Stimulated activated naive CD4-positive, alpha-beta T cell treated with Interleukin-2 at 50 U/mL for 16 hours (primary cell): ENCODE measurements at regions not wholly inside any gene's neighbourhood (a gene's known extent, or its start where the extent isn't known, plus 50 kb on each side); places are given as distances from the start of the nearest gene placed in this dataset.
"Not testable (repeated sequence)": the region's sequence is repeated elsewhere in the genome, so short reads cannot be mapped to it uniquely, and the experiment has no call there.

Experiments used
- DNase-seq: peaks from one replicate; lab custom pipeline; 2025; lab: John Stamatoyannopoulos, UW

DNA sequence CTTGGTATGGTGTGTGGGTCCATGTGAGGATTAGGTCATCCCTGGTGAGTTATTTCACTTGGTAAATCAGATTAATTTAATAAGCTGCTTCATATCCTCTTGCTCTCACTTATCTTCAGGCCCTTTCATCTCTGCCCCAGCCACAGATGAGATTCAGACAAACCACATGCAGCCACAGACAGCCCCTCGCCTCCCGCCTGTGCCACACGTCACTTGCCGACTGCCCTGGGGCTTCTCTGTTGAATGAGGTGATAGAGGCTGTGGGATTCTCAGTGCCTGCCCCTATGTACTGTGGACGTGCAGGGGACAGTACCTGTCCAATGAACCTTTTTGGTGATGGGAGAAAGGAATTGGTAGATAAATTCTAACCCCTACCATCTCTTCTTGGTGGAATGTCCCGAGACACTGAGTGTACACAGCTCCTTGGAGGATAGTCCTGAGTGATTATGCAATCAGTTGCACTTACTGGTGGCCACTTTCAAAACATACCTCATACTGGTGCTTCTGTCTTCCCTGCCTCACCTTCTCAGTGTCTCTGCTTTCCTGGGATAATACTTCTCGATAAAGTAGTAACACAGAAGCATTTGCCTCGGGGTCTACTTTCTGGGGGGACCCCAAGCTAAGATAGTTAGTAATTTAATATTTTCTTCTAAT is 248.7 kb downstream of the TTC6 start:
- no peak for DNase-seq

GRCh38 chr14:37844614-37845013 is 249.2 kb downstream of the TTC6 start:
- no peak for DNase-seq

DNA sequence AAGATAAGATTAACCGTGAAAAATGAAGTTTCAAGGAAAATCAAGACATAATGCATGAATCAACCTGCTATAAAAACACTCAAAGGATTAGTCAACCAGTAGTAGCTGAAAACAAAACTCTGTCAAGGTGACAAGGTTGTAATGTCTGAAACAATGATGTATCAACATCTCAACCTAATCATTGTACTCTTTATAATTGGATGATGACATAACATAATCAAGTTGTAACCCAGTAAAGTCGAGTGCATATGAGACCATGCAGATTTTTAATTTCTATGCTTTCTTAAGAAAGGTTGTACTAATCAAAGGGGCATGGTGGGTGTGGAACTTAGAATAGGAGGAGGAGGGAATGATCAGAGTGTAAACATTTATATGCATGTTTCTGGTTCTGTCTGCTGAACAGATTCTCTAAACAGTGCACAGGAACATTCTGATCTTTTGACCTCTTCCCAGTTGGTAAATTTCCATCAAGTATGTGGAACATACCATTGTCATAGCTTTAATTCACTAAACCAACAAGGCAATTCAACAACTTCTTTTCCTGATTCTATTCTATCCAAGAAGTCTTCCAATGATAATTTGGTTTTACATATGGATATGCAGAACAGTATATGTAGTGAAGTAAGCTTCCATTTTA is 253.7 kb downstream of the TTC6 start:
- DNase-seq: no peak

GRCh38 chr14:37851054-37851453 is 255.6 kb downstream of the TTC6 start:
- DNase-seq: no peak

DNA sequence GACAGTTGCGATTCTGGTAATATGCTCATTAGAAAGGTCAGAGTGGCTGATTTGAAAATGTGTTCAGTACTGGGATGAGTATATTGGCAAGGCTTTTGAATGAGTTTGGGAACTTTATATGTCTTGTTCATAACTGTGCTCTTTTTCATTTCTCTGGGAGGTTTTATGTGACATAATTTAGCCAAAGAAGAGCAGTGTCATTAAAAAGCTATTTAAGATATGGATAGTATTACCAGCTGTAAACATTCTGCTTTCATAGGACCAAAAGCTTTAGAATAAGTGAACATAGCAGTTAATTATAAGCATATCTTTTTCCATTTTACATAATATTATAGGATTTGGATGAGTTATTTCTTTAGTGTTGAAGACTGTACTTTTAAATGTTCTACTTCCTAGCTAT is 260.4 kb downstream of the TTC6 start:
- DNase-seq: no peak

DNA sequence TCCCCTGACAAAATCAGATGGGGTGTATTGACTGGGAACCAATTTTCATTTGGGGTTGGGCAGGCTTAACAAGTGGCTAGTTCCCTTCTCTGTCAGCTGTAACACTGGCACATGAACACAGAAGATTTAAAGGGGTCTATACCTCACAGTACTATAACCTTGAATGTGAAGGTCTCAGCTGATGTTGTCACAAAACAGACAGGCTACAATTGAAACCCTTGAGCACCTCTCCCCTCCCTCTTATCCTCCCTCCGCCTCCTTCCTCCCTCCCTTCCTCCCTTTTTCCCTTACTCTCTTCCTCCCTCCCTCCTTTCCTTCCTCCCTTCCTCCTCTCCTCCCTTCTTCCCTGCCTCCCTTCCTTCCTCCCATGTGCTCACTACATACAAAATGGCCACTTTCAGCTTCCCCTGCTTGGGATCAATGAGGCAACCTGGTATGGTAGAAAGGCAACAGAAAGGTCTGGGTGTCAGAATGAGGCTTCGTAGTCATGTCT is 262.4 kb downstream of the TTC6 start:
- no peak for DNase-seq

GRCh38 chr14:37858733-37859132 is 263.3 kb downstream of the TTC6 start:
- DNase-seq: no peak

GRCh38 chr14:37859177-37859576 is 263.7 kb downstream of the TTC6 start:
- DNase-seq: no peak

- no peak for DNase-seq
These were observed 266.8 kb downstream of the TTC6 start for GRCh38 chr14:37862263-37862662.

DNA sequence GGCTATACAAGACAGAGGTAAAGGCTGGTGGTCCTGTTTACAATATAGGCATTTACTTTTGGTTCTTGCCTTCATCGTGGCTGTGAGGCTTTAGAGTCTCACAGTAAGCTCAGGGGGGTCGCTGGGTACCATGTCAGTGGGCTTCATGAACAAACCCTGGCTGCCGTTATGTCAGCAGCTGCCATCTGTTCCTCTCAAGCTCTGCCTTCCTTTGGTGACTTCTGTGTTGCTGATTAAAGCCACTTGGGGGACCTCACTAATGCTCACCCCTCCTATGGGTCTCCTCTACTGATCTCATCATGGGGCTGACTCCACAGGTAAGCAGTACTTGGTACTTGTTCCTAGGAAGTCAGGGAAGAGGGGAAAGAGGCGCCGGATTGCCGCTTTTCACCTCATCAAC is 268.7 kb downstream of the TTC6 start:
- no peak for DNase-seq

- DNase-seq: no peak
These were observed 269.7 kb downstream of the TTC6 start for GRCh38 chr14:37864861-37865718.

GRCh38 chr14:37865719-37866549 is 270.5 kb downstream of the TTC6 start:
- DNase-seq: no peak

DNA sequence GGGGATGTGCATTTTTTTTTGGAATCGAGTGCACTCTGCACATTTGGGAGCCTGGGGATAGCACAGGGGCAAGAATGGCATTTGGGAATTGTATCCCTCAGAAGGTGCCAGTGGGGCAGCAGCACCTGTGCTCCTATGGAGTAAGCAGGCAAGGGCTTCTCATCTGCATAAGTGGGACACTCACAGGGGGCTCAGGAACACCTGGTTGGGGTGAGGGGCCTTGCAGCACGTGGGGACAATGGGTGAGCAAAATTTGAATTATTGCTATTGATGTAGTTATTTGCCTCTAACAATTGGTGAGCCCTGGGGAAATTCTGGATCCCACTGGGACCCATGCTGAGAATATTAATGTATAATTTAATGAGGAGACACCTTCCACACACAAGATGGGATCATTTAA is 274.2 kb downstream of the TTC6 start:
- DNase-seq: no peak

DNA sequence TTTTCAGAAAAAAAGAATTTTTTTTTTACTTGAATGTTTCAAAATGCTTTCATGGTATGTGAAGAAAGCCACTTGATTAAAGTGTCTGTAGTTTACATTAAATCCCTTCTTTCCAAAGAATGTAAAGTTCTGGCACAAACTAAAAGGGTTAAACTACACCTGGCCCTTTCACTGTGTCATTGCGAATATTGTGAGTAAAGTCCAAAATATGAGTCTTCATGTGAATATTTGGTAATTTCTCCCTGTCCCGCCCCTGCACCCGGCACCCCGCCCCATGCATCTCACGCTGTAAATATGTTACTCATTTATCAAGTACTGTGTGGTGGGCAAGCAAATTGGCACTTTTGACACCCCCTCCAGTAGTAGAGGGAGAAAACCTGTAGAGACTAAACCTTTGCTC is 274.7 kb downstream of the TTC6 start:
- no peak for DNase-seq

- DNase-seq: no peak
These were observed 275.4 kb downstream of the TTC6 start for GRCh38 chr14:37870632-37871346.

GRCh38 chr14:37874065-37874428 is 278.6 kb downstream of the TTC6 start:
- DNase-seq: not testable (repeated sequence)

DNA sequence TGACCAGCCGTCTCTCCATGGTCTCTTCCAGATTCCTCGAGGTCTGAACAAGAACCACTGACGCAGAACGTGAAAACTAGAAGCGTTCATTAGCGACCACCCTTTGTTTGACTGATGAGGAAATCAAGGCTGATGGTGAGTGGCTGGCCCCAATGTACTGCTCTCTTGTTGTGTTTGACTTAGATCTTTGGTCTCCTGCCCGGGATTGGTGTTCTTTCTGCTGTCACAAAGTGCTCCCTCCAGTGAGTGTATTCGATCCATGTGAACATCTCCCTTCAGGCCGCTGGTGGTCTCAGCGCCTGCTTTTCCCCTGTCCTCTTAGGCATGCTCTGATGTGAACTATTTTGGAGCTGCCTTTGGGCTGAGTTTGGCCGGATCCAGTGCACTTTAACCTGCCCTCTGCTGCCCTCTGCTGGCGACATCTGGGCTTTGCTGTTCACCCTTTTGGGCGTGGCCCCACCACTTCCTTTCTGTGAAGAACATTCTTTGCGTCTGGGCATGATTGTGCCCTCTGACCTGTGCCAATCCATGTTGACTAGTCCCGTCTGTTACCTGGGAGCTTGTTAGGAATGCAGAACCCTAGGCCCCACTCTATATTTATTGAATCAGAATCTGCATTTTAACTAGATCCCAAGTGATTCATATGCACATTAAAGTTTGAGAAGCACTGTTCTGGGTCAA is 279.1 kb downstream of the TTC6 start:
- peak; percentile 55 for DNase-seq

DNA sequence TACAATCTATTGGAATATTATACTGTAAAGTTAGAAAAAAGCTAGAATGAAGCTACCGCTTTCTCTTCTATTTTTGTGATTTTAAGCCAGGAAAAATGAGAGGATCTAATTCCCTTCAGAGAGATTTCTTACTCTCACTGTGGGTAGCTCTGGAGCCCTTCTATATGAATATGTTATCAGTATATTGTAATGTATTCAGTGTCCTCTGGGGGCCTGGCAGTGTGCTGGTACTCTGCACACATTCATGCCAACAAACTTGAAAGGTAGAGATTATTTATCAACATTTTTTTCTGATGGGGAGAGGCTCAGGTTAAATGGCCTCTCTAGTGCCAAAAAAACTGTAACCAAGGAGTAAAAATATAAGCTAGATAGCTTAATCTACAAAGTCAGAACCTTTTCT is 292.8 kb downstream of the TTC6 start:
- no peak for DNase-seq

DNA sequence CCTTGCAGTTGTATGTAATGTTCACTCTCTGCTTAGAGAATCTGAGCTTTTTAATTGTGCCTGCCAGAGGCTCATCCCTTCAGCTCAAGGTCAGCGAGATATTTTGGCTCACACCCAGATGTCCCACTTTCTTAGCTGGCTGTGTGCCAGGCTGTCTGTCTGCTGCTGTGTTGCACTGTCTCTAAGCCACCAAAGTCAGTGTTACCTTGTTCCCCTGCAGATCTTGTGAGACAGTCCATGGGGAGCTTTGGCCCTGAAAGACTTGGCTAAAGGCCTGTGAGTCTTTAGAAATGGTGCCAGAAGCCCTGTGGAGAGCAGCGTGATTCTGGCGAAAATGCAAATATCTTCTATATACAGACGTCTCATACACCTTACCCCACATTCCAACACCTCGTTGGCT is 293.7 kb downstream of the TTC6 start:
- no peak for DNase-seq

GRCh38 chr14:37890095-37890494 is 294.7 kb downstream of the TTC6 start:
- DNase-seq: no peak

GRCh38 chr14:37891500-37891899 is 296.1 kb downstream of the TTC6 start:
- not testable (repeated sequence) for DNase-seq
